GM12875 (cell line): ENCODE measurements at regions not wholly inside any gene's neighbourhood (a gene's known extent, or its start where the extent isn't known, plus 50 kb on each side); places are given as distances from the start of the nearest gene placed in this dataset.

Experiments
- H3K4me3 ChIP-seq: one replicate; pipeline ENCODE4 v1.5.1; 2011; ENCODE audit warnings: low read depth, low read length, control low read depth
- TF ChIP-seq, protein P1 (sequence below): IDR thresholded peaks from 2 replicates; pipeline ENCODE4 v1.5.1; 2011; ENCODE audit warnings: low read depth, mild to moderate bottlenecking, control low read depth, inconsistent platforms, low read length, moderate library complexity, borderline replicate concordance; ENCODE audit not compliant: insufficient read depth

- TF ChIP-seq, protein P1, sequence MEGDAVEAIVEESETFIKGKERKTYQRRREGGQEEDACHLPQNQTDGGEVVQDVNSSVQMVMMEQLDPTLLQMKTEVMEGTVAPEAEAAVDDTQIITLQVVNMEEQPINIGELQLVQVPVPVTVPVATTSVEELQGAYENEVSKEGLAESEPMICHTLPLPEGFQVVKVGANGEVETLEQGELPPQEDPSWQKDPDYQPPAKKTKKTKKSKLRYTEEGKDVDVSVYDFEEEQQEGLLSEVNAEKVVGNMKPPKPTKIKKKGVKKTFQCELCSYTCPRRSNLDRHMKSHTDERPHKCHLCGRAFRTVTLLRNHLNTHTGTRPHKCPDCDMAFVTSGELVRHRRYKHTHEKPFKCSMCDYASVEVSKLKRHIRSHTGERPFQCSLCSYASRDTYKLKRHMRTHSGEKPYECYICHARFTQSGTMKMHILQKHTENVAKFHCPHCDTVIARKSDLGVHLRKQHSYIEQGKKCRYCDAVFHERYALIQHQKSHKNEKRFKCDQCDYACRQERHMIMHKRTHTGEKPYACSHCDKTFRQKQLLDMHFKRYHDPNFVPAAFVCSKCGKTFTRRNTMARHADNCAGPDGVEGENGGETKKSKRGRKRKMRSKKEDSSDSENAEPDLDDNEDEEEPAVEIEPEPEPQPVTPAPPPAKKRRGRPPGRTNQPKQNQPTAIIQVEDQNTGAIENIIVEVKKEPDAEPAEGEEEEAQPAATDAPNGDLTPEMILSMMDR = no peak
- H3K4me3 ChIP-seq = no peak overlapping the region
These were observed 411.6 kb upstream of the ZEB2 start for GRCh38 chr2:144931480-144931879.

GRCh38 chr2:144927429-144927828 lies 407.5 kb upstream of the ZEB2 start:
- H3K4me3 ChIP-seq = no peak overlapping the region
- TF ChIP-seq, protein P1 = no peak

DNA sequence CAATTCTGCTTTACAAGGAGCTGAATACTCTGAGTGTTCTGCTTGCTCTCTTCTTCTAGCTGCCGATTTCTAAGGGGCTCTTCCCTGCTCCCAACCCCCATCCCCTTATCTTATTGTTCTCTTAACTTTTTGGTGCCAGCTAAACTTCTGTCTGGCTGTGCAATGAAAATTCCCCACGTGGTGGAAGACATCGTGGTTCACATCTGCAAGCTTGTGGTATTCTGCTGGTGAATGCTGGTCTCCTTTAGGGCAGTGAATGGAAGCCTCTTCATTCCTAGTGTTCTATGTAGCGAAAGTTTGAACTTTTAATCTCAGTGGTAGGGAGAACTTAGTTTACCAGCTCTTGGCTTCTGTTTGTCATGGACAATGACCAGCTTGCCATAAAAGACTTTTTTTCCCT lies 406.0 kb upstream of the ZEB2 start:
- H3K4me3 ChIP-seq = no peak overlapping the region
- TF ChIP-seq, protein P1 = no peak

GRCh38 chr2:144924827-144925226 lies 404.9 kb upstream of the ZEB2 start:
- no peak overlapping the region for H3K4me3 ChIP-seq
- TF ChIP-seq, protein P1 = no peak

- H3K4me3 ChIP-seq = no peak overlapping the region
- TF ChIP-seq, protein P1 = no peak
These were observed 402.6 kb upstream of the ZEB2 start for GRCh38 chr2:144922519-144922918.

DNA sequence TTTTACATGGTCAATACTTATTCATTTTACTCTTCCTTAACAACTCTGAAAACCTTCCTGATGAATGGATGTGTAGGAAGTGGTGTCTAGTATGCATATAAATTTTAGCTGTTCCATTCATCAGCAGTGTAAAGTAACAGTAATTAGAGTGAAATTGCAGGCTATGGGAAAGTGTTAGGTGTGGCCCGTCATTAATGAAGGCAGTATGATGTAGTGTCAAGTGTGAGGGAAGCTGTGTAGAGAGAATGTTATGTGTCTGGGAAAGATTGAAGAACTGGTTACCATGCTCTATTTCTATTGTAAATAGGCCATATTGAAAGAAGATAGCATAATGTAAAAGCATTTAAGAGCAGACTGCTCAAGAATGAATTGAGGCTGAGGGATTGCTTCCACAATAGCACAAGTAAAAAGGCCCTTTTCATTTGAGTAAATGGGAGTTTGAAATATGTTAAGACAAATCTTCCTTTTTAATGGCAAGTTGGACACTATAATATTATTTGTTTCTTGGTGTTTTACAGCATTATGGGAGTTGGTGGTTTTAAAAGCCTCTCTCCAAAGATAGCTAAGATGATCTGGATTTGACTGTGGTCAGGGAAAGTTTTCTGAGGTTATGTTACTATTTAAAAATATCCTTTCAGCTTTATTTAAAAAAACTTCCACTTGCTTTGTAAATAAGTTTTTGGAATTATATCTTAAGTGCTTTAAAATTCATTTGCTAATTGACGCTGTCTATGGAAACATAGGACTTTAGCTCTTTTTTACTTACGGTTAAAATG lies 401.0 kb upstream of the ZEB2 start:
- no peak overlapping the region for H3K4me3 ChIP-seq
- TF ChIP-seq, protein P1 = no peak

- no peak overlapping the region for H3K4me3 ChIP-seq
- TF ChIP-seq, protein P1 = no peak
These were observed 394.9 kb upstream of the ZEB2 start for GRCh38 chr2:144914622-144915318.
